Adipocyte (in vitro differentiated cells): ENCODE measurements at regions not wholly inside any gene's neighbourhood (a gene's known extent, or its start where the extent isn't known, plus 50 kb on each side); places are given as distances from the start of the nearest gene placed in this dataset.
"Not testable (repeated sequence)": the region's sequence is repeated elsewhere in the genome, so short reads cannot be mapped to it uniquely, and the experiment has no call there.

ENCODE experiments used
- DNase-seq: peaks from one replicate; pipeline ENCODE4 v3.0.0-alpha.2; 2015; ENCODE audit warnings: low read depth
- H3K27me3 ChIP-seq: replicated peaks from 2 replicates; pipeline ENCODE4 v1.7.0; 2013; ENCODE audit warnings: mild to moderate bottlenecking, low read length, moderate library complexity; ENCODE audit not compliant: control insufficient read depth, insufficient read depth
- H3K36me3 ChIP-seq: 2 replicates; pipeline ENCODE4 v1.7.0; 2013; ENCODE audit warnings: low read length, mild to moderate bottlenecking, moderate library complexity; ENCODE audit not compliant: control insufficient read depth, insufficient read depth, severe bottlenecking
- H3K4me1 ChIP-seq: 2 replicates; pipeline ENCODE4 v1.7.0; 2013; ENCODE audit warnings: mild to moderate bottlenecking, low read length, moderate library complexity; ENCODE audit not compliant: control insufficient read depth, insufficient read depth
- H3K4me3 ChIP-seq: 2 replicates; pipeline ENCODE4 v1.7.0; 2013; ENCODE audit warnings: mild to moderate bottlenecking, low read length, moderate library complexity
- H3K9ac ChIP-seq: 2 replicates; pipeline ENCODE4 v1.7.0; 2013; ENCODE audit warnings: mild to moderate bottlenecking, low read length, moderate library complexity
- H3K9me3 ChIP-seq: 2 replicates; pipeline ENCODE4 v1.7.0; 2013; ENCODE audit warnings: mild to moderate bottlenecking, low read length, moderate library complexity; ENCODE audit not compliant: control insufficient read depth

DNA sequence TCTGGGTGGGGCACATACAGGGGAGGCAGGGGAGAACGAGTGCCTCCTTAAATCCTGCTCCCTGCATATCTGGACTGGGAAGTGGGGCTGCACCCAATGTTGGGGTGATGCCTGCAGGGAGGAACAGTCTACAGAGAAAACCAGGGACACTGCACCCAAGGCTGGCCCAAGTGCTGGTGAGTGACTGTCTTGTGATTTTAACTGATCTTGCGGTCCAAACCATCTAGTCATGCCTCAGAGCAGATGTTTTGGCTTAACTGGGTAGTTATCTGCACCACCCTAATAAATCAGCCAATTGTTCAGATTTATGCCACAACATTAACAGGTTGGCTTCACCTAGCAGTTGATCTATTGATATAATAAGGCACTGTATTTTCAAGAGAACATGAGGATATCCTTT, 219.2 kb upstream of the IRS2 start:
- Histone ChIP-seq H3K9ac (no peak overlapping the region), H3K36me3 (no peaks in the 10 kb centered on the region), H3K27me3 (no peaks in the 10 kb centered on the region), H3K4me1 (peaks cover 24% of the 10 kb centered on the region), H3K4me3 (no peak overlapping the region), H3K9me3 (no peaks in the 10 kb centered on the region)
- DNase-seq = no peak

DNA sequence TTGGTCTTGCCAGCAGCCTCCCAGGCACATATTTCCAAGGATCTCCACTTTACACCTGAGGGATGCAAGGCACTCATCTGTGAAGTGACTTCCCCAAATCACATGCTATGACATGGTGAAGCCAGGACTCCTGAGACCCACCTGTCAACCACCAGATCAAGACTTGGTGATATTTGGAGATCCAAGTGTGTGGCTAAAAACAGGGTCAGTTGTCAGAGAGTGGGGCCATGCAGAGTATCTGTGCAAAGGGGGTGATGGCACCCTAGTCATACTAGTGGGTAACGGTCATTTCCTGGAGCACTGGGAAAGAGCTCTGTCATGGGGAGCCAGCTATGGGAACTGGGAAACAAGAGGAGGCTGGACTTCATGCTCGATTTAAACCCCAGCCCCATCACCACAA, 218.4 kb upstream of the IRS2 start:
- Histone ChIP-seq H3K9ac (no peak overlapping the region), H3K27me3 (no peaks in the 10 kb centered on the region), H3K4me1 (peaks cover 24% of the 10 kb centered on the region), H3K9me3 (no peaks in the 10 kb centered on the region), H3K36me3 (no peaks in the 10 kb centered on the region), H3K4me3 (no peak overlapping the region)
- DNase-seq = no peak

DNA sequence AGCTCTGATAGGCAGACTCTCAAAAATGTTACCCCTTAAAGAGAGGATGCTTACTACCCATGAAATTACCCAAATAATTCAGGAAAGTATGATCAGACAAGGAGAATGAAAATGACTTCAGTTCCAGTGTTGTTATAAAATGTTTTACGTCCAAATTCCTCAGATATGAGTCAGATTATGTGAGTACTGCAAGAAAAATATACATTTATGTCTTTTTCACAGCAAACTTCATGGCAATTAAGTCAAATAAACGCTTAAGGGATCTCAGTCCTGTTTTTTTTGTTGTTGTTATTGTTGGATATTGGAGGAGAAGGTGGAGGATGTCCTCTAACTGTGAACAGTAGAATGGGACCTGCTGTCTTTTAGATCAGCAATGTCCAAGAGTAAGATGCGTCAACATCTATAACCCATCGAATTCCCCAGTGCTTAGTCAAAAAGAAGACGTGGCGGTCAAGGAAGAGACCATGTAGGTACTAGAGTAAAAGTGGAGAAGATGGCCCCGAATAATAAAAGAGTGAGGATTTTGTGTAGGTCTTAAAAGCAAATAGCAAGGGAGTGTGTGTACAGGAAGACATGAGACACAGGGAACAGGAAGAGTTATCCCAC, 215.4 kb upstream of the IRS2 start:
- Histone ChIP-seq H3K36me3 (no peaks in the 10 kb centered on the region), H3K4me1 (peaks cover 34% of the 10 kb centered on the region), H3K27me3 (no peaks in the 10 kb centered on the region), H3K9me3 (no peaks in the 10 kb centered on the region), H3K4me3 (no peak overlapping the region), H3K9ac (no peak overlapping the region)
- DNase-seq = peak; percentile 71

DNA sequence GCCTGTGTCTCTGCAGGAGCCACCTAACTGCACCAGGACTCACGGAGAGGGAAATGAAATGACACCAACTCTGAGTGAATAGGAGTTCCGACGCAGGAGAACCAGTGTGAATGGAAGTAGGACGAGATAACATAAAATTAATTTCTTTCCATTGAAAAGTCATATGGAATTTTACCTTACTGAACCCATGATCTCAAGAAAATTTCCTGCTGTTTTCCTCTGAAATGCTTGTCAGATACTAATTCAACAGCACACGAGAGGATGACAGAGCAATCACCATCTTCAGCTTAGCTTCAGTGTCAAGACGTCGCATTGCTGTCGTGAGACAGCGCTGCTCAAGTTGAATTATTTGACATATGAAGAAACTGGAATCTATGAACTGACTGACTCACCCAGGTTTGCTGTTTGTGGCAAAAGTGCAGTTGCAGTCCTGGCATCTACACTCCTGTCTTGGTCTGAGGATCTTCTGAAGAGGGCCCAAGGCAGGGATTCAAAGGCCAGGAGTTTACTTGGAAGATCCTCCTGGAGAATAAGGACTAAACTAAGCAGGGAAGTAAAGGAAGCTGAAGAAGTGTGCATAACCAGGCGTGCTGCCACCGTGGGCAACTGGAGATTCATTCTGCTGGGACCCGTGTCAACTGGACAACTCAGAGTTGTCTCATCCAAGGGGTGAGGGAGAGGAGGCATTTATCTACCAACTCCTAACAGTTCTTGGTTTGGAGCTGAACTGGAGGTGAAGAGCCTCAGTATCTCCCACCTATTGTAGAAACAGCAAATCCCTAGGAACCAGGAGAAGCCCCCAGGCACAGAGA, 214.4 kb upstream of the IRS2 start:
- no peak for DNase-seq
- no peaks in the 10 kb centered on the region for H3K9me3 ChIP-seq
- H3K36me3 ChIP-seq = no peaks in the 10 kb centered on the region
- peaks cover 24% of the 10 kb centered on the region for H3K4me1 ChIP-seq
- peaks cover 6% of the 10 kb centered on the region for H3K27me3 ChIP-seq
- H3K4me3 ChIP-seq = no peak overlapping the region
- no peak overlapping the region for H3K9ac ChIP-seq

DNA sequence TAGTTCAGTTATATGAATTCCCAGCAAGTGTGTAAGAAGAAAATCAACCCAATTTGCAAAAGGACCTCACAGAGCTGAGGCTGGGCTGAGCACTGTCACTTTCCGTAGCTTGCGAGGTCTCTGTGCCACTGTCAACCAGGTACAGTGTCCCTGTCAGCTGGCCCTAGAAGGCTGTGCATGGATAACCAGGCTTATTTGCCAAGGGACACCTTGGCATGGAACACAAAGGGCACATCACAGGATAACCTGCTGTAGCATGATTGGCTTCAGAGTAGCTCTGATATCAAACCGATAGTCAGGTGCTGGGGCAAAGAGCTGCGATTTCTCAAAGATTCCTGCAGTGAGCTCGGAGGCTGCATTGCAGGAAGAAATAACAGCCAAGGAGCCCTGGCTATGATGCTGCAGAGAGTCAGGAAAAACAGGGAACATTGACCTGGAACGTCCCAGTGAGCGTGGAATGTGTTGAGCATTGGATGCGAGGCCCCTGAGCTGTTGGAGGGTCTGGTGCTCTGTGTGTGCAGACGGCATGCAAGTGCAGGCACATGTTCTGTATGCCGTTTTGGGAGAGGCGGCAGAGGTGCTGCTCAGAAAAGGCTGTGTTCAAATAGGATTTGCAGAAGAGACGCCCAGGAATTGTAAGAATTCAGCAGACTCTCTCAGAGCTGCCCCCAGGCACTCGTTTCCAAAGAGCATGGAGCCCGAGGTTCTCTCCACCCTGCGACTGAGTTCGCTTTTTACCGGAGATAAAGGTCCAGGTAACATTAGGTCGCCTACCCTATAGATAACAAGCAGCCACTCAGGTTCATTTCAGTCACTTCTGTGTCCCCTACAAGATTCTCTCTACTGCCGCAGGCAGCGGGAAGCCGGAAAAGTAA, 213.5 kb upstream of the IRS2 start:
- Histone ChIP-seq H3K4me3 (no peak overlapping the region), H3K36me3 (no peaks in the 10 kb centered on the region), H3K9ac (no peak overlapping the region), H3K9me3 (no peaks in the 10 kb centered on the region), H3K27me3 (peaks cover 6% of the 10 kb centered on the region), H3K4me1 (peaks cover 23% of the 10 kb centered on the region)
- no peak for DNase-seq

DNA sequence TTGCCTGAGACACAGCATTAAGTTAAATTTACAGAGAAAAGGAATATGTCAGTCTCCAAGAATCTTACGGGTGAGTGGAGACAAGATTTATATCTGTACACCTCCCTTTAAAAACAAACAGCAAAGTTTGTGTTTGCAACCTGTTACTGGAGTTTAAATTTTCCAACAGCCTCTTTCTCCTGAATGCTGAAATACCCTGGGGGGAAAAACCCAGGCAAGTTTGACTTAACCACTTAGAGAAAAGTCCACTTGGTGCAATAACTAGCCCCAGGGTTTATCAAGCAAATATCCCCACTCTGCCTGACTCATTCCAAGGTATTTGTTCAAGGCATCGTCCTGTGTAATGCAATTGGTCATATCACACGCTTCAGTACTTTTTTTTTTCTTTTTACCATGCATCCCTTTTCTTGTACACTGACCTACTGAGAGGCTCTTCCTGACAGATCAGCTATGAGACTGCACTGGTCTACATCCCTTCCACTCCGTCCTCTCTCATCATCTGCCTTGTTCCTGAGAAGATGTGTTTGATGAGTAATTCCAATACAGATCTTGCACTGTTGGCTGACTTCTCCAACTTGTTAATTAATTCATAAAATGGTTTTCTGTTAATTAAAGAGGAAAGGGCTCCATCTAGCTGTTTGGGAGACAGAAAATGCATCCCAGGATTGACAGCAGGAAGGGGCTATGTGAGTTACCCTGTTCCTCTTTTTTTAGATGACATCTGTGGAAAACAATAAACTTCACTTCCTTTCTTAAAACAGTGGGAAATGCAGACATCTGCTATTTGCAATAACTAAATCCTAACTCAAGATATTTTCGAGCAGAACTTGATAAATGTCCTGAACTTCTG, 212.5 kb upstream of the IRS2 start:
- Histone ChIP-seq H3K9ac (no peak overlapping the region), H3K9me3 (no peaks in the 10 kb centered on the region), H3K4me1 (peaks cover 23% of the 10 kb centered on the region), H3K27me3 (peaks cover 8% of the 10 kb centered on the region), H3K36me3 (no peaks in the 10 kb centered on the region), H3K4me3 (no peak overlapping the region)
- peak; percentile 91 for DNase-seq

DNA sequence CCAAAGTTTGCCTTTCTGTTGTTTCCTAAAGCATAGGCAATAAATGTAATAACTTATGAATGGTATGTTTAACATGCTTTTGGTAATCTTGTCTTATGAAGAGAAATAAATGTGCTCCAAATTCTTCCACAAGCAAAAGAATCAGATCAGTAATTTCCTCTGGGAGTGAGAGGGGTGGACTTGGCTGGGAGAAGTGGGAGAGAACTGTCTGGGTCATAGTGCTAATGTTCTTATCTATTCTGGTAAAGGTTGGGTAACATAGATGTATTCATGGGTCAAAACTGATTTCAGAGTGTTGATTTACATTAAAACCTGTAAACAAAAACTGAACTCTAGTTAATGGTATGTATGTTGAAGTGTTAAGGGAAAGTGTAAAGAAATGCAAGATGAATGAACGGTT, 211.7 kb upstream of the IRS2 start:
- Histone ChIP-seq H3K4me1 (peaks cover 23% of the 10 kb centered on the region), H3K9ac (peak overlapping the region; percentile 6), H3K27me3 (peaks cover 8% of the 10 kb centered on the region), H3K36me3 (no peaks in the 10 kb centered on the region), H3K4me3 (peak overlapping the region; percentile 35), H3K9me3 (no peaks in the 10 kb centered on the region)
- no peak for DNase-seq

DNA sequence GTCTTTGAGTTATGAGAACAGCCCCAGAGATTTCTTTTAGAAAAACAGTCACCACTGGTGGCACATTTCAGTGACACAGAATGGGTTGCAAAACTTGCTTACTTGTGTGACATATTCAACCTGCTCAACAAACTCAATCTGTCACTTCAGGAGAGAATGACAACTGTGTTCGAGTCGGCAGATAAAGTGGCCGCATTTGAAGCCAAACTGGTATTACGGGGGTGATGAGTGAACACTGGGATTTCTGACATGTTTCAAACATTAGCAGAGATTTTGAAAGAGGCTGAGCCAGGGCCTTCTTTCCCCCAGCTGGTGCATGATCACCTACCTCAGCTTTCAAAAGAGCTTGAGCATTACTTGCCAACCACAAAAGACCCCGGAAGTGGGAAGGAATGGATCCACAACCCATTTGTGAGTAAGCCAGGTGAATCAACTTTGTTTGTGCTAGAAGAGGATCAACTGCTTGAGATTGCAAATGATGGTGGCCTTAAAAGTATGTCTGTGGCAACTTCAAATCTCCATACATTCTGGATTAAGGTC, 210.7 kb upstream of the IRS2 start:
- H3K9ac ChIP-seq, DNase-seq, H3K9me3 ChIP-seq, H3K36me3 ChIP-seq, H3K27me3 ChIP-seq, H3K4me3 ChIP-seq: not testable (repeated sequence)
- H3K4me1 ChIP-seq = peaks cover 23% of the 10 kb centered on the region

DNA sequence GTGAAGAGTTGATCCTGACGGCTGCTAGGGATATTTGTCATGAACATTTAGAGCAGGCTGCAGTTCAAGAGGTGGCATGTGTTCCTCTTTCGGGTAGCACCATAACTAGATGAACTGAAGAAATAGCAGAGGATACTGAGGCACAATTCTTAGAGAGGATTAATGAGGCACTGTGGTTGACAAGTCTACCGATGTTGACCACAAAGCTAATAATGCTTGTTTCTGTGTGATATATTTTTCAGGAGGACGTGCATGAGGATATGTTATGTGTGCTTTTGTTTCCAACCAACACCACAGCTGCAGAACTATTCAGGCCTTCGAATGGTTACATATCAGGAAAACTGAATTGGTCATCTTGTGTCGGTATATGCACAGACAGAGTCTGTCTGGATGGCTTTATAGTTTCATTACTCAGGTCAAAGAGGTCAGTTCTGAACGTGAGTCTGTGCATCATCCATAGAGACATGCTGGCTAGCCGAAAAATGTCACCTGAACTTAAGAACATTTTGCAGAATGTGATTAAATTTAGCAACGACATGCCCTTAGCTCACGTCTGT, 210.1 kb upstream of the IRS2 start:
- Histone ChIP-seq H3K9ac (no peak overlapping the region), H3K4me1 (peaks cover 23% of the 10 kb centered on the region), H3K36me3 (no peaks in the 10 kb centered on the region), H3K4me3 (no peak overlapping the region), H3K27me3 (peaks cover 8% of the 10 kb centered on the region), H3K9me3 (no peaks in the 10 kb centered on the region)
- no peak for DNase-seq

DNA sequence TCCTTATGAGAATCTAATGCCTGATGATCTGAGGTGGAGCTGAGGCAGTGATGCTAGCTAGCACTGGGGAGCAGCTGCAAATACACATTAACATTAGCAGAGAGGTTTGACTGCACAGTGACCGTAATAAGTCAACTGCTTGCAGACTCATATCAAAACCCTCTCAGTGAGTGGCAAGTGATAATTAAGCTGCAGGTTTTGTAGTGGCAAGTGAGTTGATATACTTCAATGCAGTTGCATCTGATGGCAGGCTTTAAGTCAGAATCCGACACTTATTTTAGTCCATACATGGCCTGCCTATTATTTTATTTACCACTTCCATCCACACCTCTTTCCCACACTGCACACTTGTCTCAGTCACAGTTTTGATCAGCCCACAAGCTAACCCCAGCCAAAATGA, 209.2 kb upstream of the IRS2 start:
- peaks cover 18% of the 10 kb centered on the region for H3K4me1 ChIP-seq
- no peaks in the 10 kb centered on the region for H3K36me3 ChIP-seq
- no peak overlapping the region for H3K4me3 ChIP-seq
- H3K9ac ChIP-seq = no peak overlapping the region
- DNase-seq = no peak
- H3K9me3 ChIP-seq = no peaks in the 10 kb centered on the region
- peaks cover 8% of the 10 kb centered on the region for H3K27me3 ChIP-seq
